NCI-H2227 (cell line): ENCODE measurements at regions not wholly inside any gene's neighbourhood (a gene's known extent, or its start where the extent isn't known, plus 50 kb on each side); places are given as distances from the start of the nearest gene placed in this dataset.
"Not testable (repeated sequence)": the region's sequence is repeated elsewhere in the genome, so short reads cannot be mapped to it uniquely, and the experiment has no call there.

Source experiments
- DNase-seq: peaks from one replicate; lab custom pipeline; 2025; ENCODE audit not compliant: unreplicated experiment; lab: John Stamatoyannopoulos, UW

GRCh38 chr6:105740946-105741645, 338.2 kb upstream of the PREP start:
- DNase-seq: no peak

DNA sequence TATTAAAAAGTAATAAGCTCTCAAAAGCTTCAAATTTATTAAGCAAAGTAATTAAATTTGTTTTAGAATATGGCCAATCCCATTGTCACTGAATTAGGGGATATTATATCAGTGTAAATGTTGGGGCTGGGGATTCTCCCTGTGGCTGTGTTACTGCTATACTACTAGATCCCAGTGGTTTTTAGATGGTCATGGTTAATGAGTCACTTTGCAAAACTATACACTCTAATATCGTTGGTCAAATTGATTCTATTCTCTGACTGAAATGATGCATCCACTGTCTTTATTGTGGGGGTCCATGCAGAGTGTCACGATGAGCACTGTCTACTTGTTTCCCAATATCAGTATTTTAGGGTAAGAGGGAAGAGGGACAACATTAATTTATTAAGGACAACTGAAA, 336.9 kb upstream of the PREP start:
- no peak for DNase-seq

DNA sequence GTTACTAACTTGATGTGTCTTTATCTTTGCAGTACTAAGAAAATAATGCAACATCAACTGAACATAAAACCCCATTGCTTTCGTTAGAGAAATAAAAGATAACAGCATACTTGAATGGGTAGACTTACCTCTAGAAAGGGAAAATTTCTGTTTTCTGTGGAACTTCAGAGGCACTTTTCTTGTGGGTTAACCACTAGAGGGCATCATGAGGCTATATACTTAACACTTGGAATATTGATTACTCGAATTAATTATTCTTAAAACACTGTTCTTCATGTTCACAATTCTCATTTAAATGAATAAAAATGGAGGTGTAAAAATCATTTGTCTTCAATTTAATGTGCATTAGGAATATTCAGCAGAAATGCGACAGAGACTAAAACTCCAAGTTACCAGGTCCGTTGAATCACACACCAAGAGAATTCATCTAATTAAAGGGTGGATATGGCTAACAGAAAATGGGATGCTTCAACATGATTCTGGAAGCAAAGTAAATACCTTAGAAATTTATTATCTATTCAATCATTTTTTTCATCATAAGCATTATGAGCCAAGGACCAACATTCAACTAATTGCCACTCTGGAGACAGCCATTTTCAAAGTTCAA, 330.8 kb upstream of the PREP start:
- DNase-seq: no peak

DNA sequence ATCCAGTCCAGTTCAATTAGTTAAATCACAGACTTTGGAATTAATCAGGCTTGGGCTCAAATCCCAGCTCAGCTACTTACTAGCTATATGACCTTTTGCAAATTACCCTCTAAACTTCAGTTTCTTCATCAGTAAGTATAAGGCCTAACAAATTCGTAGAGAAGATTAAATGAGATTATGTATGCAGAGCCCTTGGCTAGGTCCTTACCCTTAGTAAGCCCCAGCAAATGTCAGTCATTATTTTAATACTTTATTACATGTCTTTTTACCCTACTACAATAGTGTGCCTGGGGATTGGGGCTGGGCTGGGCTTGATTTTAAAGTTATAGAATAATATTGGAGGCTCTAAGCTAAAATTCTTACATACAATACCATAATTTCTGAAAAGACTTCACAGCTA, 326.1 kb upstream of the PREP start:
- DNase-seq: no peak

GRCh38 chr6:105726902-105727655, 324.2 kb upstream of the PREP start:
- DNase-seq: no peak

DNA sequence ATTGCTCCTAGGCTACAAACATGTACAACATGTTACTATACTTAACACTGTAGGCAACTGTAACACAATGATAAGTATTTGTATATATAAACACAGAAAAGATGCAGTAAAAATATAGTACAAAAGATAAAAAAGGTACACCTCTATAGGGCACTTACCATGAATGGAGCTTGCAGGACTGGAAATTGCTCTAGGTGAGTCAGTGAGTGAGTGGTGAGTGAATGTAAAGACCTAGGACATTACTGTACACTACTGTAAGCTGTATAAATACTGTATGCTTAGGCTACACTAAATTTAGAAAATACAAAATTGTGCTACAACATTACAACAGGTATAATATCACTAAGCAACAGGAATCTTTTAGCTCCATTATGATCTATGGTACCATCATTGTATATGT, 312.0 kb upstream of the PREP start:
- DNase-seq: no peak

- peak; percentile 16 for DNase-seq
Observed at GRCh38 chr6:105713474-105714118, 310.7 kb upstream of the PREP start.

GRCh38 chr6:105711216-105711615, 308.3 kb upstream of the PREP start:
- DNase-seq: no peak

GRCh38 chr6:105705608-105706007, 302.7 kb upstream of the PREP start:
- no peak for DNase-seq

DNA sequence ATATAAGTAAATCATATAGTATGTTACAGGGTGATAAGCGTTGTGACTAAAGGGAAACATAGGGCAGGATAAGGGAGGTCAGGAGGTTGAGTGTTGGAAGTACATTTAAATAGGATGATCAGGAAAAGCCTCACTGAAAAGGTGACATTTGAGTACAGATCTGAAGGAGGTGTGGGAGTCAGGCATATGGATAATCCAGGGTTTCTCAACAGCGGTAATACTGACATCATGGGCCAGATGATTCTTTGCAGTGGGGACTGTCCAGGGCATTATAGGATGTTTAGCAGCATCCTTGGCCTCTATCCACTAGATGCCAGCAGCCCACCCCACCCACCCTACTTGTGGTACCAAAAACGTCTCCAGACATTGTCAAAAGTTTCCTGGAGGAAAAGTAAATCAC, 292.6 kb upstream of the PREP start:
- DNase-seq: no peak

- DNase-seq: peak; percentile 82
Observed at GRCh38 chr6:105692613-105693215, 289.8 kb upstream of the PREP start.

DNA sequence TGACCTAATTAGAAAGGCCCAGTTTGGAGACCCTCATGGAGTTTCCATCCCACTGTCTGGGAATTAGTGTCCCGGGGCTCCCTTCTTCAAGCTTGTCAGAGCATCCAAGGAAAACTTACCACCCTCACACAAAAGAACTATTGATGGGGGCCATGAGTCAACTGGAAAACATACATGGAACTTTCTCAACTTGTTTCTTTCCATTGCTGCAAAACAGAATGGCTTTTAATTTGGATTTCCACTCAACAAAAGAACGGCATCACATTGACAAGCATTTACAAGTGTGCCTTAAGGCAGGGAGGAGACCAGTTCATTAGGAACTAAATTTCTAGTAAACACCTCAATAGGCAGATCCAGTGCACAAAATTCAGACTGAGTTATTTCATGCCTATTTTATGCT, 289.1 kb upstream of the PREP start:
- DNase-seq: no peak

GRCh38 chr6:105691081-105691480, 288.2 kb upstream of the PREP start:
- DNase-seq: no peak

GRCh38 chr6:105688573-105688972, 285.7 kb upstream of the PREP start:
- no peak for DNase-seq

GRCh38 chr6:105686793-105687192, 283.9 kb upstream of the PREP start:
- not testable (repeated sequence) for DNase-seq

DNA sequence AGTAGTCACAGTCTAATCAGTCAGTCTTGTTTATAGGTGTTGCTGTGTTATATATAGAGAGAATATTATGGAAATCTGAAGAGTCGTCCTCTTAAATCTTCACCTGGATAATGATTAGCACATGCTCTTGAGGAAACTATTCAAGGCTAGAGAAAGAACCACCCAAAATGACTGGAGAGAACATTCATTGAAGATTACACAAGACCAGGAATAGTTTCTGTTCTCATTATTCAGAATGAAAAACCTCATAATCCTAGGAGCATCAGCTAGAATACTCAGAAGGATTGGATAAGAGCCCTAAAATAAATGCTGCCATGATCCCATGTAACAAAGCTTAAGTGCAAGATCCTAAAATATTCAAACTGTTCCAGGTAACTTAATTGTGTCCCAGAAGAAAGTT, 278.2 kb upstream of the PREP start:
- DNase-seq: no peak

- no peak for DNase-seq
Observed at GRCh38 chr6:105680131-105680530, 277.2 kb upstream of the PREP start.

DNA sequence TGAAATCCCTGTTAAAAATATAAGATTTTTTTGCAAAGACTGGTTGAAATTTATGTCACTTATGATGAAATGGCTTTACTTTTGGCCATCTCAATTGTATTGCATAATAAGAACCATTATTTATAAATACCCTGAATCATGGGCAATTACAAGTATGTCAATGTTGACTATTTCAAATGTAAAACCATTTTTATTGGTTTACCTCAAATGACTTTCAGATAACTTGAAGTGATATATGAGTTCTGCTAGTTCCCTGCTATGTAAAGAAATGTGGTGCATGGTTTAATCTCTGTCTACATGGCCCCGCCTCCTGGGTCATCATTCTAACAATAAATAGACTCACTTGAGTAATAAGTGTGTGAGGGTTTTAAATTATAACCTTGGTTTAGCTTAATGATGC, 275.6 kb upstream of the PREP start:
- DNase-seq: no peak

DNA sequence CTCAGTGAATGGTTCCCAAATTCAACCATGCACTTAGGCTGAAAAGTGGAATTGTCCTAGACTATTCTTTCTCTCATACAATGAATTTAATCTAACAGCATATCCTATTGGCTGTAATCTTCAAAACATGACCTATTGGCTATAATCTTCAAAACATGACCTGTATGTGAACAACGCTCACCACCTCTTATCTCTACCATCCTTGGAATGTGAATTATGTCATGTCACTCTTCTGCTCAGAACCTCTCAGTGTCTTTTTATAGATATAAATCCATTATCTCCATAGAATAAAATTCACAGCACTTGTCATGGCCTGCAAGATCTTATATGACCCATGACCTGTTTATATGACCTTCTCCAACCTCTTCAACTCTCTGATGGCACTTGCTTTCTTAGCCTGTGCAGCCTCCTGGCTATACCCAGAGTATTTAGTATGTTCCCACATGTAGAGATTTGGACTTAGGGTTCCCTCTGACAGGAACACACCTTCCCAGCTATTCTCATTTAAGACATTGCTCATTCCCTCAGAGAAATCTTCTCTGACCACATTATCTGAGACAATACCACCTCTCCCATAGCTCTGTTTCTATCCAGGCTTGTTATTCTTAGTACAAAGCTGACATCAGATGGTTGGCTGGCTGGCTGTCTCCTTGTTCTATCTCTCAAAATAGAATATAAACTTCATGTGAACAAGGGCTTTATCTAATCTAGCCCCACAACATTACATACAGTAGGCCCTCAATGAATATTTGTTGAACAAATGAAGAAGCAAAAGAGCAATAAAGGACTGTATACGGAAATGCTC, 275.0 kb upstream of the PREP start:
- DNase-seq: no peak

- DNase-seq: no peak
Observed at GRCh38 chr6:105676857-105677256, 274.0 kb upstream of the PREP start.
